Coronary artery (tissue), 2 donors: ENCODE measurements at regions not wholly inside any gene's neighbourhood (a gene's known extent, or its start where the extent isn't known, plus 50 kb on each side); places are given as distances from the start of the nearest gene placed in this dataset.

ENCODE experiments used
- DNase-seq: peaks from one replicate; pipeline ENCODE4 v3.0.0-alpha.2; 2017; ENCODE audit warnings: low spot score
- H3K27ac ChIP-seq, 2 donors: fragments of 200-600 bp; sonication (generic); one replicate each; pipeline ENCODE4 v1.5.1; 2016 to 2019
- H3K4me3 ChIP-seq: fragments of 200-600 bp; sonication (generic); 2 replicates; pipeline ENCODE4 v1.5.1; 2016; ENCODE audit warnings: mild to moderate bottlenecking, moderate library complexity
- TF ChIP-seq, protein P1 (sequence below): fragments of 200-600 bp; sonication (generic); IDR thresholded peaks from one replicate; pipeline ENCODE4 v1.5.1; 2019; ENCODE audit warnings: antibody characterized with exemption

DNA sequence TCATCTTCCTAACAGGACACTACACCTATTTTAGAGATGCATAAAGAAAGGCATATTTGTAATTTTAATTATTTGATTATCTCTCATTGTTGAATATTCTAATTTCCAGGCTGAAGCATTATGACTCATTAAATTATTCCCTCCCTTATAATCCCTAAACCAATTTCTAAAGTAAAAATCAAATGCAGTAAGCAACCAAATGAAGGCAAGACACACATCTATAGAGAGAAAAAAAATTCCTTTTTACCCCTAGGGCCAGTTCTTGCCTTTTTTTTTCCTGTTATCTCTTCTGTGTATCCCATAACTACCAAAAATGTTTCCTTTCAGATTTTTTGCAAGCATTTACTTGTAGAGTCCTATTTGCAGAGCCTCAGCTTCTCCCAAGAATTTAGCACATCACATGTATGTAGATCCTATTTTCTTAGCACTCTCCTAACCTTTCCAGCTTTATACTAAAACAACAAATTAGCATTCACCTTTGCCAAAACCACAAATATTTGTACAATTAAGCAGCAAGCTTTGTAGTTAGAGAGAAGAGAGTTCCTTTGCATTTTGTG is 177.9 kb downstream of the SATB1 start:
- no peak overlapping the region for H3K27ac ChIP-seq
- no peak for DNase-seq
- TF ChIP-seq, protein P1, sequence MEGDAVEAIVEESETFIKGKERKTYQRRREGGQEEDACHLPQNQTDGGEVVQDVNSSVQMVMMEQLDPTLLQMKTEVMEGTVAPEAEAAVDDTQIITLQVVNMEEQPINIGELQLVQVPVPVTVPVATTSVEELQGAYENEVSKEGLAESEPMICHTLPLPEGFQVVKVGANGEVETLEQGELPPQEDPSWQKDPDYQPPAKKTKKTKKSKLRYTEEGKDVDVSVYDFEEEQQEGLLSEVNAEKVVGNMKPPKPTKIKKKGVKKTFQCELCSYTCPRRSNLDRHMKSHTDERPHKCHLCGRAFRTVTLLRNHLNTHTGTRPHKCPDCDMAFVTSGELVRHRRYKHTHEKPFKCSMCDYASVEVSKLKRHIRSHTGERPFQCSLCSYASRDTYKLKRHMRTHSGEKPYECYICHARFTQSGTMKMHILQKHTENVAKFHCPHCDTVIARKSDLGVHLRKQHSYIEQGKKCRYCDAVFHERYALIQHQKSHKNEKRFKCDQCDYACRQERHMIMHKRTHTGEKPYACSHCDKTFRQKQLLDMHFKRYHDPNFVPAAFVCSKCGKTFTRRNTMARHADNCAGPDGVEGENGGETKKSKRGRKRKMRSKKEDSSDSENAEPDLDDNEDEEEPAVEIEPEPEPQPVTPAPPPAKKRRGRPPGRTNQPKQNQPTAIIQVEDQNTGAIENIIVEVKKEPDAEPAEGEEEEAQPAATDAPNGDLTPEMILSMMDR = no peak

DNA sequence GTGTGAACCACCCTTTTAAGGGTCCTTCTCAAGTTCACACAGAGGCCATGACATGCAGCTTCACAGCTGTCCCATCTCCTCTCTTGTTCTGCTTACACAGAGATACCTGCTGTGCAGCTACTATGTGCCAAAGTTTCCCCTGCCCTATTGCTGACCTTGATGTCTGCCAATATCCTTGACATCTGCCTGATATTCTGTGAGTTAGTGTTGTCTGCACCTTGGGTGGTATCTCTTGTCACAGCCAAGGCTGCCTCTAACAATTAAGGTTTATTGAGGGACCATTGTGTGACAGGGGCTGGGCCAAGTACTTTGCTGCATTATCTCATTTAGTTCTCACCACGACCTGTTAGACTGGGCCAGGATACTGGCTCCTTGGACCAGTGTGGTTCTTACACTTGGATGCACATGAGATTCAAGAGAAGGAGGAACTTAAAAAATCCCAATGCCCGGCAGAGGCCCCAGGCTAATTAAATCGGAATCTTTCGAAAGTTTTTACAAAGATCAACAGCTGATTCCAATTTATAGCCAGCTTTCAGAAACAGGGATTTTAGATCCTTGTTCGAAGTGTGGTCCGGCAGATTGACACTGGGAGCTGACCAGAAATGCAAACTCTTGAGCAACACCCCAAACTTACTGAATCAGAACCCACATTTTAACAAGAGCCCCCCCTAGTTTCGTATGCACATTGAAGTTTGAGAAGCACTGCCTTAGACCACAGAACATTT is 178.6 kb downstream of the SATB1 start:
- TF ChIP-seq, protein P1 = no peak
- Histone ChIP-seq H3K27ac (no peak overlapping the region), H3K4me3 (no peak overlapping the region)
- no peak for DNase-seq

More for the DNA sequence above, 177.9 kb downstream of the SATB1 start:
- H3K4me3 ChIP-seq = no peak overlapping the region

DNA sequence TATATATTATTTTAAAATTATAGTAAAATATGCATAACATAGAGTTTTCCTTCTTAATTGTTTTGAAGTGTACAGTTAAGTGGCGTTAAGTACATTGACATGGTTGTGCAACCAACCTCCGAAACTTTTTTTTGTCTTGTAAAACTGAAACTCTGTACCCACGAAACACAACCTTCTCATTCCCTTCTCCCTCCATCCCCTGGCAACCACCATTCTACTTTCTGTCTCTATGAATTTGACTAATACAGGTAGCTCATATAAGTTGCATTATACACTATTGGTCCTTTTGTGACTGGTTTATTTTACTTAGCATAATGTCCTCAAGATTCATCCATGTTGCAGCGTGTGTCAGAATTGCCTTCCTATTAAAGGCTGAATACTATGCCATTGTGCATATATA is 179.4 kb downstream of the SATB1 start:
- no peak overlapping the region for H3K4me3 ChIP-seq
- no peak overlapping the region for H3K27ac ChIP-seq
- no peak for DNase-seq
- TF ChIP-seq, protein P1 = no peak

DNA sequence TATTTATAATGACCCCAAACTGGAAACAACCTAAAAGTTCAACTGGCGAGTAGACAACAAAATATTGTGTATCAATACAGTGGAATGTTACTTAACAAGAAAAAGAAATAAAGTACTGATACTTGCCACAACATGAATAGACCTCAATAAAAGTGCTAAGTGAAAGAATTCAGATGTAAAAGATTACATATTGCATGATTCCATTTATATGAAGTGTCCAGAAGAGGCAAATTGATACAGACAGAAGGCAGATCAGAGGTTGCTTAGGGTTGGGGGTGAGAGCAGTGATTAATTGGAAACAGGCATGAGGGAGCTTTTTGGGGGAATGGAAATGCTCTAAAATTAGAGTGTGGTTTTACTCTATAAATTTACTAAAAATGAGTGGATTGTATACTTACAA is 183.3 kb downstream of the SATB1 start:
- TF ChIP-seq, protein P1 = no peak
- H3K4me3 ChIP-seq = no peak overlapping the region
- DNase-seq = no peak
- no peak overlapping the region for H3K27ac ChIP-seq

DNA sequence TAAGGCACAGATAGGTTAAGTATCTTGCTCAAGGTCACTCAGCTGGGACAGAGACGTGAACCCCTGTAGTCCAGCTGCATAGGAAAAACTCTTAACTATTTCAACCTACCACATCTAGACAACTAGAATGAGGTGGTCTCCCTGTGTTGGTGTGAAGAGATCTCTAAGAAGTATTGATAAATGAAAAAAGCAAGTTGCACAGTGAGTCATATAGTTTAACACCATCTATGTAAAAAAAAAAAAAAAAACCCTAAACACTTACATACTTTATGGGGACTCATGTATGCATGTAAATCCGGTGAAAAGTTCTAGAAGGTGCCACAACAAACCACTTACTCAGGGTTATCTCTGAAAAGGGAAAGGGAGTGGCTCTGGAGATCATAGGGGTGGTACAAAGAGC is 185.5 kb downstream of the SATB1 start:
- Histone ChIP-seq H3K27ac (no peak overlapping the region), H3K4me3 (no peak overlapping the region)
- no peak for DNase-seq
- TF ChIP-seq, protein P1 = no peak

DNA sequence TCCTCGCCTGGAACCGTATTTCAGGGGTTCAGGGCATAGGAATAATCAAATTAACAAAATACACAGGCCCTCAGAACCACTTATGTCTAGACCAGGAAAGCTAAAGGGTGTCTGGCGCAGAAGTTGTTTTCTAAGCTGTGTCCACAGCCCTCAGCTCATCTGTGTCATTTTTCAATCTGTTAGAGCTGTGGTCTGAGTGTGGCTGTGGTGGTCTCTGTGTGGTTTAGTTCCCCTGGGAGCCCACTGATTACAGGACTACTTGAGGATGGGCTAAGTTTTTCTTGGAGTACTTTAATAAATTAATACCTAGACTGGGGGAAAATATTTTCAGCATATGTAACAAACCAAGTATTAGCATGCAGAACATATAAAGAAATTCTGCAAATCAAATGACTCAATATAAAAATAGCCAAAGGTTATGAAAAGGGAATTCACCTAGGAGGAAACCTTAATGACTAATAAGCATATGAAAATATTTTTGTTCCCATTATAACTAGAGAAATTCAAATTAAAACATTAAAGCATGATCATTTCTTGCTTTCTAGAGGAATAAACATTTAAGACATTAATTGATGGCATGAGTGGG is 186.3 kb downstream of the SATB1 start:
- no peak overlapping the region for H3K27ac ChIP-seq
- no peak for DNase-seq
- TF ChIP-seq, protein P1 = no peak
- H3K4me3 ChIP-seq = no peak overlapping the region

DNA sequence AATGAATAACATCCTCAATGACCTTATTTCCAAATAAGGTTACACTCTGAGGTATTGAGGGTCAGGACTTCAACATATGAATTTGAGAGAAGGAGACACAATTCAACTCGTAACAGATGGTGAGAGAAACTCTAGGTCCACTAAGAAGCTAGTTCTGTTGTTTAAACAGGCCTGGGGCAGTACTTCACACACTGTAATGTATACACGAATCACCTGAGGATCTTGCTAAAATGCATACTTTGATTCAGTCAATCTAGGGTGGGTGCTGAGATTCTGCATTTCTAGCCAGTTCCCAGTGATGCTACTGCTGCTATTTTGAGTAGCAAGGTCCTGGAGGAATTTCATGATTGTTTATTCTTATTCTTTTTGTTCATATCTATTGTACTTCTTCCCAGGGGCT is 186.8 kb downstream of the SATB1 start:
- Histone ChIP-seq H3K27ac (no peak overlapping the region), H3K4me3 (no peak overlapping the region)
- TF ChIP-seq, protein P1 = no peak
- DNase-seq = no peak
